OCI-LY1 (cell line): ENCODE measurements at regions not wholly inside any gene's neighbourhood (a gene's known extent, or its start where the extent isn't known, plus 50 kb on each side); places are given as distances from the start of the nearest gene placed in this dataset.

Experiments used
- EZH2 ChIP-seq: fragments of 200-600 bp; sonication (generic), shearing (Covaris generic); IDR thresholded peaks from 2 replicates; pipeline ENCODE4 v1.8.0; 2017; ENCODE audit warnings: borderline replicate concordance, mixed run types, mild to moderate bottlenecking, antibody characterized with exemption, low read length, moderate library complexity, mixed read lengths
- TF ChIP-seq, protein P1 (sequence below): fragments of 200-600 bp; sonication (generic), shearing (Covaris generic); IDR thresholded peaks from 2 replicates; pipeline ENCODE4 v1.5.1; 2017; ENCODE audit warnings: mild to moderate bottlenecking, antibody characterized with exemption, low read length, moderate library complexity, mixed read lengths

DNA sequence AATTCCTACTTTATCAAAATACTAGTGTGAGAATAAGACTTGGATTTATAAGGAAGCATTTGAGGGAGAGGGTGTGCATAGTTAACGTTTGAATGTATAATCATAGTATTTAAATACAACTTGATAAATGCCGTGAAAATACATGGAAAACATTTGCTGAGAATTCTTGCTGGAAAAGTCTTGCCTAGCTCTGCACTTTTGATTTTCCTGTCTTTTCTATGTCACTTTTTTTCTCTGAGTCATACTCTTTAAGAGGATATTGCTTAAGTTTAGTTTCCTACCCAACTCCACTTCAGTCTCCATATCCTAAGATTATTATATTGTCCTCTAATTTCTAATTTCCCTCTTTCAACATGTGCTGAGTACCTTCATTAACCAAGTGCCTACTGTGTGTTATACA is 616.6 kb upstream of the SEMA6A start:
- TF ChIP-seq, protein P1, sequence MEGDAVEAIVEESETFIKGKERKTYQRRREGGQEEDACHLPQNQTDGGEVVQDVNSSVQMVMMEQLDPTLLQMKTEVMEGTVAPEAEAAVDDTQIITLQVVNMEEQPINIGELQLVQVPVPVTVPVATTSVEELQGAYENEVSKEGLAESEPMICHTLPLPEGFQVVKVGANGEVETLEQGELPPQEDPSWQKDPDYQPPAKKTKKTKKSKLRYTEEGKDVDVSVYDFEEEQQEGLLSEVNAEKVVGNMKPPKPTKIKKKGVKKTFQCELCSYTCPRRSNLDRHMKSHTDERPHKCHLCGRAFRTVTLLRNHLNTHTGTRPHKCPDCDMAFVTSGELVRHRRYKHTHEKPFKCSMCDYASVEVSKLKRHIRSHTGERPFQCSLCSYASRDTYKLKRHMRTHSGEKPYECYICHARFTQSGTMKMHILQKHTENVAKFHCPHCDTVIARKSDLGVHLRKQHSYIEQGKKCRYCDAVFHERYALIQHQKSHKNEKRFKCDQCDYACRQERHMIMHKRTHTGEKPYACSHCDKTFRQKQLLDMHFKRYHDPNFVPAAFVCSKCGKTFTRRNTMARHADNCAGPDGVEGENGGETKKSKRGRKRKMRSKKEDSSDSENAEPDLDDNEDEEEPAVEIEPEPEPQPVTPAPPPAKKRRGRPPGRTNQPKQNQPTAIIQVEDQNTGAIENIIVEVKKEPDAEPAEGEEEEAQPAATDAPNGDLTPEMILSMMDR: no peak
- TF ChIP-seq EZH2: no peak
